ENCODE measurements at regions not wholly inside any gene's neighbourhood (a gene's known extent, or its start where the extent isn't known, plus 50 kb on each side); places are given as distances from the start of the nearest gene placed in this dataset.

DNA sequence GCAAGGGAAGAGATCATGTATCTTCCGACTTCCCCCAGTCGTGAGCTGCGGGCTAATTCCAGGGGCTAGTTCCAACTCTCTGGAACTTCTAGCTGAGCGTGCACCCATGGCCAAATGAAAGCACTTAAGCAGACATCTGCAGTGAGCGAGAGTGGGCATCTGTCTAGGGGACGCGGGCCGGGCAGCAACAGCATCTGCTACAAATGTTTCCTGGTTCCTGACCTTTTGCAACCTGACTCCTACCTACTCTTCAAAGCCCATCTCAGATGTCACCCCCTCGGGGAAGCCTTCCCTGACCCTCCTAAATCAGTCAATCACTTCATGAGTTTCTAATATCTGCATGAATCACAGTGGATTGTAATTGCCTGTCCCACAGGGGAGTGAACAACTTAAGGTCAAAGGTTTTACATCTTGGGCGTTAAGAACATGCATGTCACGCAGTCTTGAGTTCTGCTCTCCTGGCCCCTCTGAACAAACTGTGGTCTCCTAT lies 141.9 kb downstream of the CEBPB start:
- Histone ChIP-seq H3K9ac (replicated peaks; ENCODE audit: extremely low read depth, insufficient read depth, low read length) (no peak overlapping the region), H3K4me1 (ENCODE audit: control insufficient read depth, extremely low read depth, insufficient read depth, low read length) (no peaks in the 10 kb centered on the region), H3K27ac (ENCODE audit: insufficient read depth, low read depth, low read length) (no peak overlapping the region), H2AFZ (ENCODE audit: low read depth, low read length) (no peak overlapping the region), H3K27me3 (ENCODE audit: control insufficient read depth in 2 of 2, insufficient read depth in 2 of 2, low read length in 2 of 2) (peaks cover 5 to 13% of the 10 kb centered on the region in 2 experiments), H3K79me2 (ENCODE audit: control insufficient read depth, insufficient read depth, low read length) (no peaks in the 10 kb centered on the region), H4K20me1 (replicated peaks; ENCODE audit: control insufficient read depth, extremely low read depth, insufficient read depth, low read length) (no peaks in the 10 kb centered on the region), H3K9me1 (replicated peaks; ENCODE audit: control insufficient read depth, extremely low read depth, insufficient read depth, low read length) (no peaks in the 10 kb centered on the region), H3K9me3 (replicated peaks; ENCODE audit: control insufficient read depth, insufficient read depth, low read length) (no peaks in the 10 kb centered on the region), H3K36me3 (ENCODE audit: control insufficient read depth in 2 of 2, extremely low read depth in 1 of 2, insufficient read depth in 2 of 2, low read length in 2 of 2) (no peaks in the 10 kb centered on the region), H3K4me2 (ENCODE audit: insufficient read depth, low read length) (no peak overlapping the region), H3K4me3 (replicated peaks in 1 of 3; ENCODE audit: insufficient read depth in 1 of 3, low read depth in 1 of 3, low read length in 3 of 3) (no peak overlapping the region)
- FAIRE-seq (no peak), DNase-seq (ENCODE audit: low read depth, low spot score) (no peak)
- BruUV-seq (replicated peaks), result no TSS peak
- intact Hi-C loops (cut with micrococcal nuclease) (no loop called here), dilution Hi-C loops (cut with MboI; ENCODE audit: extremely low pct_ligation_motif_present, low sequenced_read_pairs) (no loop called here)
- ChIA-PET POLR2A (no interaction called here), CTCF (no interaction called here)
- TF ChIP-seq GATA2 (IDR thresholded peaks at IDR 0.05; ENCODE audit: insufficient read depth, insufficient read length, low read depth, low read length), result no peak
- no peak for TF ChIP-seq FOS (IDR thresholded peaks at IDR 0.05; ENCODE audit: borderline replicate concordance, insufficient read depth, low read length)
- TF ChIP-seq MYC (IDR thresholded peaks at IDR 0.05; ENCODE audit: low read depth, low read length), result no peak

DNA sequence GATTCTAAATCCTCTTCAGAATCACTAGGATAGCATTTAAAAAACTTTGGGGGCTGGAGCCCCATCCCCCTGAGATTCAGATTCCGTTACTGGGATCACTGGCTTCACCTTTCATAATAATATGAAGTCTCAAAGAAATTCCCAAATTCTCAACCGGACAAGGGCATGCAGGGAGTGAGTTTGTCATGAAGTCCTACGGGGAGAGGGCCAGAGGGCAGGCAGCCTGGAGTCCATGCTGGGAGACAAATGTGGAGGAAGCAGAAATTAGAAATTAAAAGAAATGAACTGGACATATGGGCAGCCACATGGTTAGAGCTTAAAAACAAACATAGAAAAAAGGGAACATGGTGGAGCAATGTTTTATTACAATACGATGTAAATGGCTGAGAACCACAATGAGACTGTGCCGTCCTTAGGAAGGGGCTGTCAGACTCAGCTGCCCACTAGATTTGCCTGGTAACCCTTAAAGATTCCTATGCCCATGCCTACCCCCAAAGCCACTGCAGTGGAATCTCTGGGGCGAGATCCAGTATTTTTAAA lies 142.6 kb downstream of the CEBPB start:
- Histone ChIP-seq H3K4me1 (ENCODE audit: control insufficient read depth, extremely low read depth, insufficient read depth, low read length) (no peaks in the 10 kb centered on the region), H3K4me3 (replicated peaks in 1 of 3; ENCODE audit: insufficient read depth in 1 of 3, low read depth in 1 of 3, low read length in 3 of 3) (no peak overlapping the region), H3K9ac (replicated peaks; ENCODE audit: extremely low read depth, insufficient read depth, low read length) (no peak overlapping the region), H3K9me1 (replicated peaks; ENCODE audit: control insufficient read depth, extremely low read depth, insufficient read depth, low read length) (no peaks in the 10 kb centered on the region), H3K9me3 (replicated peaks; ENCODE audit: control insufficient read depth, insufficient read depth, low read length) (no peaks in the 10 kb centered on the region), H4K20me1 (replicated peaks; ENCODE audit: control insufficient read depth, extremely low read depth, insufficient read depth, low read length) (no peaks in the 10 kb centered on the region), H3K4me2 (ENCODE audit: insufficient read depth, low read length) (no peak overlapping the region), H3K27ac (ENCODE audit: insufficient read depth, low read depth, low read length) (no peak overlapping the region), H3K27me3 (ENCODE audit: control insufficient read depth in 2 of 2, insufficient read depth in 2 of 2, low read length in 2 of 2) (peaks cover 5 to 13% of the 10 kb centered on the region in 2 experiments), H3K36me3 (ENCODE audit: control insufficient read depth in 2 of 2, extremely low read depth in 1 of 2, insufficient read depth in 2 of 2, low read length in 2 of 2) (no peaks in the 10 kb centered on the region), H2AFZ (ENCODE audit: low read depth, low read length) (no peak overlapping the region), H3K79me2 (ENCODE audit: control insufficient read depth, insufficient read depth, low read length) (no peaks in the 10 kb centered on the region)
- DNase-seq (ENCODE audit: low read depth, low spot score), result no peak
- CTCF ChIA-PET, result interaction anchor here (0.6 kb wide), 1 partner anchor 120 kb away, joined by 3 read pairs; no protein-coding TSS in a partner anchor
- no TSS peak for BruUV-seq (replicated peaks)
- dilution Hi-C loops (cut with MboI; ENCODE audit: extremely low pct_ligation_motif_present, low sequenced_read_pairs), result no loop called here
- intact Hi-C loops (cut with micrococcal nuclease), result no loop called here
- FAIRE-seq, result no peak
- POLR2A ChIA-PET, result no interaction called here
- TF ChIP-seq FOS (IDR thresholded peaks at IDR 0.05; ENCODE audit: borderline replicate concordance, insufficient read depth, low read length) (no peak), POLR2A (IDR thresholded peaks at IDR 0.05; ENCODE audit: low read depth, low read length) (no peak), EZH2 (IDR thresholded peaks at IDR 0.05; ENCODE audit: borderline replicate concordance, low read depth, low read length, severe bottlenecking) (no peak), JUN (IDR thresholded peaks at IDR 0.05; ENCODE audit: borderline replicate concordance, insufficient read depth, insufficient read length, low read depth) (no peak), POLR2AphosphoS5 (IDR thresholded peaks at IDR 0.05; ENCODE audit: insufficient read depth, low read depth, low read length) (no peak), GATA2 (IDR thresholded peaks at IDR 0.05; ENCODE audit: insufficient read depth, insufficient read length, low read depth, low read length) (no peak), MYC (IDR thresholded peaks at IDR 0.05; ENCODE audit: low read depth, low read length) (no peak)
- TF ChIP-seq, protein P1, sequence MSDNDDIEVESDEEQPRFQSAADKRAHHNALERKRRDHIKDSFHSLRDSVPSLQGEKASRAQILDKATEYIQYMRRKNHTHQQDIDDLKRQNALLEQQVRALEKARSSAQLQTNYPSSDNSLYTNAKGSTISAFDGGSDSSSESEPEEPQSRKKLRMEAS (IDR thresholded peaks at IDR 0.05; ENCODE audit: insufficient read depth, insufficient read length), result no peak
- TF ChIP-seq, protein P2, sequence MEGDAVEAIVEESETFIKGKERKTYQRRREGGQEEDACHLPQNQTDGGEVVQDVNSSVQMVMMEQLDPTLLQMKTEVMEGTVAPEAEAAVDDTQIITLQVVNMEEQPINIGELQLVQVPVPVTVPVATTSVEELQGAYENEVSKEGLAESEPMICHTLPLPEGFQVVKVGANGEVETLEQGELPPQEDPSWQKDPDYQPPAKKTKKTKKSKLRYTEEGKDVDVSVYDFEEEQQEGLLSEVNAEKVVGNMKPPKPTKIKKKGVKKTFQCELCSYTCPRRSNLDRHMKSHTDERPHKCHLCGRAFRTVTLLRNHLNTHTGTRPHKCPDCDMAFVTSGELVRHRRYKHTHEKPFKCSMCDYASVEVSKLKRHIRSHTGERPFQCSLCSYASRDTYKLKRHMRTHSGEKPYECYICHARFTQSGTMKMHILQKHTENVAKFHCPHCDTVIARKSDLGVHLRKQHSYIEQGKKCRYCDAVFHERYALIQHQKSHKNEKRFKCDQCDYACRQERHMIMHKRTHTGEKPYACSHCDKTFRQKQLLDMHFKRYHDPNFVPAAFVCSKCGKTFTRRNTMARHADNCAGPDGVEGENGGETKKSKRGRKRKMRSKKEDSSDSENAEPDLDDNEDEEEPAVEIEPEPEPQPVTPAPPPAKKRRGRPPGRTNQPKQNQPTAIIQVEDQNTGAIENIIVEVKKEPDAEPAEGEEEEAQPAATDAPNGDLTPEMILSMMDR (IDR thresholded peaks at IDR 0.05; ENCODE audit: extremely low read depth in 1 of 2, insufficient read depth in 1 of 2, low read depth in 1 of 2, low read length in 2 of 2), result no peak

Measured in endothelial cell of umbilical vein (primary cell).